Suppressor macrophage treated with lipopolysaccharide for 4 hours (primary cell): ENCODE measurements at regions not wholly inside any gene's neighbourhood (a gene's known extent, or its start where the extent isn't known, plus 50 kb on each side); places are given as distances from the start of the nearest gene placed in this dataset.

Experiments
- DNase-seq: peaks from one replicate; pipeline ENCODE4 v3.0.0-alpha.2; 2020

- no peak for DNase-seq
These were observed 144.1 kb downstream of the SEC61B start for GRCh38 chr9:99366183-99366582.

- peak; percentile 50 for DNase-seq
These were observed 144.5 kb downstream of the SEC61B start for GRCh38 chr9:99366621-99367020.

- DNase-seq: peak; percentile 73
These were observed 146.6 kb downstream of the SEC61B start for GRCh38 chr9:99368341-99369326.

GRCh38 chr9:99369327-99369722 is 147.2 kb downstream of the SEC61B start:
- no peak for DNase-seq

GRCh38 chr9:99370376-99370775 is 148.3 kb downstream of the SEC61B start:
- no peak for DNase-seq

- no peak for DNase-seq
These were observed 149.3 kb downstream of the SEC61B start for GRCh38 chr9:99371376-99371775.

- DNase-seq: no peak
These were observed 151.8 kb downstream of the SEC61B start for GRCh38 chr9:99373912-99374311.

GRCh38 chr9:99374793-99375192 is 152.7 kb downstream of the SEC61B start:
- DNase-seq: no peak

- no peak for DNase-seq
These were observed 153.4 kb downstream of the SEC61B start for GRCh38 chr9:99375481-99375880.

- DNase-seq: no peak
These were observed 156.0 kb downstream of the SEC61B start for GRCh38 chr9:99377790-99378775.

GRCh38 chr9:99383536-99383935 is 161.5 kb downstream of the SEC61B start:
- DNase-seq: no peak

- DNase-seq: no peak
These were observed 163.1 kb downstream of the SEC61B start for GRCh38 chr9:99385215-99385614.

GRCh38 chr9:99385814-99386279 is 163.8 kb downstream of the SEC61B start:
- no peak for DNase-seq

GRCh38 chr9:99387431-99387830 is 165.3 kb downstream of the SEC61B start:
- DNase-seq: no peak

GRCh38 chr9:99389087-99390033 is 167.3 kb downstream of the SEC61B start:
- DNase-seq: no peak

GRCh38 chr9:99391937-99392594 is 170.0 kb downstream of the SEC61B start:
- DNase-seq: no peak

- DNase-seq: no peak
These were observed 170.9 kb downstream of the SEC61B start for GRCh38 chr9:99392986-99393385.

- no peak for DNase-seq
These were observed 171.9 kb downstream of the SEC61B start for GRCh38 chr9:99393993-99394392.

GRCh38 chr9:99398241-99398640 is 176.2 kb downstream of the SEC61B start:
- no peak for DNase-seq

- DNase-seq: no peak
These were observed 177.4 kb downstream of the SEC61B start for GRCh38 chr9:99399474-99399873.

- DNase-seq: no peak
These were observed 178.2 kb downstream of the SEC61B start for GRCh38 chr9:99400184-99400731.
